Stomach (tissue), 8 donors: ENCODE measurements at regions not wholly inside any gene's neighbourhood (a gene's known extent, or its start where the extent isn't known, plus 50 kb on each side); places are given as distances from the start of the nearest gene placed in this dataset.
A peak's percentile ranks its signal among the peaks of the same experiment; 100 is the strongest.

Experiments used
- DNase-seq, 2 donors: peaks; one replicate each; pipeline versions ENCODE4 v3.0.0 to v3.0.0-alpha.2; 2013 to 2019
- H3K27ac ChIP-seq, 5 donors: fragments of 200-600 bp in 4 of 5; sonication (generic) in 4 of 5; one replicate each; pipeline ENCODE4 v1.5.1; 2013 to 2019; ENCODE audit warnings: mild to moderate bottlenecking in 1 of 5, moderate library complexity in 1 of 5
- H3K27me3 ChIP-seq, 3 donors: fragments of 200-600 bp; sonication (generic); one replicate each; pipeline ENCODE4 v1.5.1; 2017 to 2019; ENCODE audit warnings: mixed run types in 1 of 3
- H3K36me3 ChIP-seq, 4 donors: fragments of 200-600 bp; sonication (generic); 1 replicate in 3 of 4; 2 replicates in 1 of 4; pipeline ENCODE4 v1.5.1; 2016 to 2019
- H3K4me1 ChIP-seq, 4 donors: fragments of 200-600 bp; sonication (generic); one replicate each; pipeline ENCODE4 v1.5.1; 2016 to 2019
- H3K4me3 ChIP-seq, 4 donors: fragments of 200-600 bp; sonication (generic) in 3 of 4; one replicate each; pipeline ENCODE4 v1.5.1; 2016 to 2019; ENCODE audit warnings: mild to moderate bottlenecking in 1 of 4
- H3K9me3 ChIP-seq, 4 donors: fragments of 200-600 bp; sonication (generic); one replicate each; pipeline ENCODE4 v1.5.1; 2016 to 2019
- CTCF ChIP-seq, 7 experiments: fragments of 450-650 bp in 4 of 7; fragments of 200-600 bp in 3 of 7; sonication (generic) in 3 of 7; IDR thresholded peaks; one replicate each; pipeline ENCODE4 v1.5.1; 2016 to 2019; ENCODE audit warnings: antibody characterized with exemption in 7 of 7, control low read depth in 2 of 7, mild to moderate bottlenecking in 1 of 7
- EP300 ChIP-seq: sonication (generic); formaldehyde crosslinking; IDR thresholded peaks from one replicate; pipeline ENCODE4 v1.6.1; 2017; ENCODE audit warnings: antibody characterized with exemption
- POLR2A ChIP-seq, 4 donors: fragments of 450-650 bp; IDR thresholded peaks; one replicate each; pipeline ENCODE4 v1.6.1; 2016; ENCODE audit warnings: antibody characterized with exemption in 4 of 4, control low read depth in 2 of 4, mild to moderate bottlenecking in 1 of 4, moderate library complexity in 1 of 4
- POLR2AphosphoS5 ChIP-seq, 3 donors: sonication (generic); formaldehyde crosslinking; IDR thresholded peaks; one replicate each; pipeline ENCODE4 v1.6.1; 2016; ENCODE audit warnings: antibody characterized with exemption in 3 of 3
- WGBS, 5 donors: extraction: QIAGEN DNeasy Blood & Tissue Kit in 3 of 5; methylation state at CpG; one replicate each; pipeline versions ENCODE4 v1.1.5 to v1.1.7; 2013 to 2018; 5-methylcytosine and 5-hydroxymethylcytosine counted together
- intact Hi-C: fragments of 100-400 bp; cut with DNase I; formaldehyde crosslinking; loops from one replicate; pipeline ENCODE4 v1.15.1; 2023; ENCODE audit warnings: low total_unique reads
- donor health status: healthy with polysubstance abuse.
- donor health status: Bipolar disorder and iron deficiency.
- donor health status: healthy.

GRCh38 chr2:240225131-240225530 is 84.7 kb upstream of the OTOS start:
- Histone ChIP-seq H3K27me3 (peaks cover 0 to 36% (median 4%) of the 10 kb centered on the region in 3 donors), H3K4me3 (no peak overlapping the region), H3K4me1 (no peaks in the 10 kb centered on the region), H3K9me3 (peaks cover 0 to 12% (median 10%) of the 10 kb centered on the region in 4 donors), H3K27ac (no peak overlapping the region), H3K36me3 (no peaks in the 10 kb centered on the region)
- TF ChIP-seq CTCF (IDR thresholded peaks at IDR 0.05) (no peak), EP300 (no peak), POLR2AphosphoS5 (IDR thresholded peaks at IDR 0.05) (no peak), POLR2A (IDR thresholded peaks at IDR 0.05) (no peak)
- WGBS, 5 donors = 60 to 73% (median 66%) methylated on average over 4 of the region's 4 CpGs
- intact Hi-C loops = no loop called here
- DNase-seq = peak in 1 of 2 donors; percentile 17

GRCh38 chr2:240225660-240226475 is 85.4 kb upstream of the OTOS start:
- TF ChIP-seq POLR2A (IDR thresholded peaks at IDR 0.05) (no peak), EP300 (no peak), POLR2AphosphoS5 (IDR thresholded peaks at IDR 0.05) (no peak), CTCF (IDR thresholded peaks at IDR 0.05) (no peak)
- WGBS, 5 donors = 79 to 86% (median 84%) methylated on average over 8 of the region's 8 CpGs
- H3K9me3 ChIP-seq = peaks cover 0 to 12% (median 10%) of the 10 kb centered on the region in 4 donors
- intact Hi-C loops = no loop called here
- H3K27me3 ChIP-seq = peaks cover 0 to 36% (median 4%) of the 10 kb centered on the region in 3 donors
- H3K36me3 ChIP-seq = no peaks in the 10 kb centered on the region
- no peak overlapping the region for H3K27ac ChIP-seq
- DNase-seq = peak in 1 of 2 donors; percentile 8
- H3K4me1 ChIP-seq = no peaks in the 10 kb centered on the region
- no peak overlapping the region for H3K4me3 ChIP-seq

GRCh38 chr2:240226672-240227537 is 86.4 kb upstream of the OTOS start:
- DNase-seq = peak in 1 of 2 donors; percentile 17
- H3K9me3 ChIP-seq = peaks cover 0 to 12% (median 10%) of the 10 kb centered on the region in 4 donors
- no peak overlapping the region for H3K27ac ChIP-seq
- no peak overlapping the region for H3K4me3 ChIP-seq
- no peaks in the 10 kb centered on the region for H3K4me1 ChIP-seq
- WGBS, 5 donors = 83 to 96% (median 93%) methylated on average over 6 to 8 of the region's 8 CpGs
- no peaks in the 10 kb centered on the region for H3K36me3 ChIP-seq
- no peak for TF ChIP-seq POLR2AphosphoS5 (IDR thresholded peaks at IDR 0.05)
- no peak for TF ChIP-seq POLR2A (IDR thresholded peaks at IDR 0.05)
- no peak for TF ChIP-seq CTCF (IDR thresholded peaks at IDR 0.05)
- no peak for TF ChIP-seq EP300
- peaks cover 0 to 36% (median 4%) of the 10 kb centered on the region in 3 donors for H3K27me3 ChIP-seq
- intact Hi-C loops = no loop called here
